ENCODE measurements at regions not wholly inside any gene's neighbourhood (a gene's known extent, or its start where the extent isn't known, plus 50 kb on each side); places are given as distances from the start of the nearest gene placed in this dataset.

DNA sequence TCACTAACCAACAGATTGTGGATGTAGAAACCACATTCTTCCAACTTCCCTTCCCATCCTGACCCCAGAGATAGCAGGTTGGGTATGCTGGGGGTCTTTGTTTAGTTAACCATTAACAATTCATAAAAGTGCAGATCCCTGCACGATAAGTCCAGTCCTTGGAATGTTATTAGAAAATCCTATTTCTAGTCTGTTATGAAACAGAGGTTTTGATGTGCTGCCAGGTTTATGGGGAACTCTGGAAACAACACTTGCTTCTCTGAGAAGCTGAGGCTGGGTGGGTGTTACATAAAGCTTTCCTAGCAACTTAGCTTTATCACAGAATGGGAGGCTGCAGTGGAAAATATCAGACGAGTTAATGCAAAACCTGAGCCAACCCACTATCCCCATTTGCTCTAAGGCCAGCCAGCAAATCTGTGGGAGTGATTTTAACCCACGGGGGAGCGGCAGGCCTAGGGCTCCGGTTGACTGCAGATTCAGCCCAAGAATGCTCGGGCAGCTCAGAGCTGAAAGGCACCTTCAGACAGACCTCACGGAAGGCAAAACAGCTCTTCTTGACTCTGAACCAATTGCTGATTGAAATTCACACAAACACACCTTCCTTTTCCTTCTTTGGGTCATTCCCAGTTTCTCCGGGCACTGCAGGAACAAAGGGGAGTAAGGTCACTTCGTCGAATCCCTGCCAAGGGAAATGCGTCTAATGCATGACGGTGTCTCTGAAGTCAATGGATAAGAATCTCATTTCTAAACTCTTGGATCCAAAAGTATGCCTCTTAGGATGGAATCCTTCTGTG is 111.7 kb upstream of the IRF2BP2 start (continued):
- 0 out of 2 replicates have a peak, but pooled peaks have one; percentile 14 for TF ChIP-seq ZNF165 (CRISPR knock-in tag; IDR thresholded peaks at IDR 0.05; ENCODE audit: borderline replicate concordance)
- peak; percentile 8; the same call in 1 of the 2 replicates for TF ChIP-seq ESRRB (CRISPR knock-in tag; IDR thresholded peaks at IDR 0.05; ENCODE audit: borderline replicate concordance)
- no peak for TF ChIP-seq GABPB1 (CRISPR knock-in tag; IDR thresholded peaks at IDR 0.05)
- no peak for TF ChIP-seq POLR2H (tag; IDR thresholded peaks at IDR 0.05; ENCODE audit: low read depth)
- peak in 1 of 2 experiments; percentile 62; a peak in 1 of 4 replicates for TF ChIP-seq KDM1A (IDR thresholded peaks at IDR 0.05)

DNA sequence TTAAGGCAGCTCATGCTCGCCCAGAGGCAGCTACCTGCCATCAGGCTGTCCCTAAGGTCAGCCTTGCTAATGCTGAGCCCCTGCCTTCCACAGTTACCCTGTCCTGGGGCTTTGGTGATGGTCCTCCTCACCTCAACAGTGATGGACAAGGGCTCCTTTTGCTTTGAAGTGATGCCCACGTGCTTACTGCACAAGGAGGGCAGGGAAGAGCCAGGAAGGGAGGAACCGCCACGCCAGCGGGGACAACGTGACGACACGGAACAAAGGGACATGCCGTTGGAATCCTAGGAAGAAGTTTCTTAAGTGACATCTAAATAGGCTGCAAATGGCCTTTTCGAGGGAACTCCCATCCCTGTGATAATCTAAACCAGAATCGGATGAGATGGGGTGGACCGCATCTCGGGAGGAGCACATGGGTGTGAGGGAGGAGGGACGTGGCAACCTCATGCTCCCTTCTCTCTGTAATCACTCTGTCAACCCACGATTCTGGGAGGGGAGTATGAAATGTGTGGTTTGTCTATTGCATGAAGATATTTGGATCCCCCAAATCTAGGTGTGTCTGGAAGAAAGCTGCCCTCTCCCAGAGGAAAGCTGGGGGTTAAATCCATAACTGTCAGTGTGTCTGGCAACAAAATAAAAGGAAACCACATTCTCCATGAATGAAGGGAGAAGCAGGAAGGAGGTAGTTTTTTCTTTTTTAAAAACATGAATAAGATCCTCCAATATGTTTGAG is 110.9 kb upstream of the IRF2BP2 start:
- H3K79me2 ChIP-seq (ENCODE audit: control insufficient read depth, insufficient read depth, low read length) = no peaks in the 10 kb centered on the region
- in situ Hi-C loops (cut with MboI) (loop anchor here (10.0 kb wide), 1 partner anchor 106 kb away; the partner anchor contains the start of gene IRF2BP2), intact Hi-C loops (cut with micrococcal nuclease) (loop anchor here (5.0 kb wide), 1 partner anchor 236 kb away; no protein-coding TSS in a partner anchor)
- H3K27me3 ChIP-seq (ENCODE audit: control insufficient read depth in 2 of 2, insufficient read depth in 2 of 2, low read length in 2 of 2) = no peaks in the 10 kb centered on the region
- H3K36me3 ChIP-seq (ENCODE audit: control insufficient read depth, insufficient read depth, low read length) = no peaks in the 10 kb centered on the region
- no peak overlapping the region for H3K4me3 ChIP-seq
- 0 out of 2 replicates have a peak overlapping the region, but pooled peaks have one; percentile 87 for H2AFZ ChIP-seq (ENCODE audit: low read depth, low read length)
- CTCF ChIA-PET (ENCODE audit: low intra/inter-chr PET ratio) = no interaction called here
- WGBS (ENCODE audit: insufficient coverage, low coverage, missing lambda C conversion rate) = 71% methylated on average over 15 of the region's 15 CpGs
- POLR2A ChIA-PET = interaction anchor here (0.5 to 1.5 kb wide), 5 partner anchors 13 to 771 kb away, joined by 3 to 5 read pairs (median 4); no protein-coding TSS in a partner anchor
- no peak overlapping the region for H3K4me2 ChIP-seq (ENCODE audit: insufficient read depth, low read length)
- no peaks in the 10 kb centered on the region for H3K9me3 ChIP-seq (replicated peaks; ENCODE audit: control insufficient read depth, insufficient read depth, low read depth, low read length)
- peaks cover under 1% of the 10 kb centered on the region for H3K9me1 ChIP-seq (ENCODE audit: control insufficient read depth, insufficient read depth, low read length)
- no peaks in the 10 kb centered on the region for H4K20me1 ChIP-seq (replicated peaks; ENCODE audit: control insufficient read depth, insufficient read depth, low read length)
- no TSS peak for BruUV-seq (replicated peaks)
- no peak overlapping the region; a peak in 1 of 4 replicates for H3K9ac ChIP-seq (ENCODE audit: insufficient read depth in 1 of 2, low read depth in 2 of 2, low read length in 2 of 2)
- no peak for DNase-seq (ENCODE audit: extremely low read depth in 1 of 4, low spot score in 3 of 4)
- H3K27ac ChIP-seq (ENCODE audit: extremely low read depth, low read depth, low read length) = no peak overlapping the region; the same call in 2 of the 3 replicates
- no peak for FAIRE-seq
- no peak for ATAC-seq
- peaks cover 37 to 64% of the 10 kb centered on the region in 2 experiments for H3K4me1 ChIP-seq (replicated peaks in 1 of 2; ENCODE audit: control insufficient read depth in 2 of 2, insufficient read depth in 2 of 2, low read length in 2 of 2)
- TF ChIP-seq L3MBTL2 (IDR thresholded peaks at IDR 0.05) (0 out of 2 replicates have a peak, but pooled peaks have one; percentile 13), POLR3G (IDR thresholded peaks at IDR 0.05; ENCODE audit: extremely low read depth, insufficient read length, insufficient replicate concordance) (no peak)
- TF ChIP-seq, protein P1, sequence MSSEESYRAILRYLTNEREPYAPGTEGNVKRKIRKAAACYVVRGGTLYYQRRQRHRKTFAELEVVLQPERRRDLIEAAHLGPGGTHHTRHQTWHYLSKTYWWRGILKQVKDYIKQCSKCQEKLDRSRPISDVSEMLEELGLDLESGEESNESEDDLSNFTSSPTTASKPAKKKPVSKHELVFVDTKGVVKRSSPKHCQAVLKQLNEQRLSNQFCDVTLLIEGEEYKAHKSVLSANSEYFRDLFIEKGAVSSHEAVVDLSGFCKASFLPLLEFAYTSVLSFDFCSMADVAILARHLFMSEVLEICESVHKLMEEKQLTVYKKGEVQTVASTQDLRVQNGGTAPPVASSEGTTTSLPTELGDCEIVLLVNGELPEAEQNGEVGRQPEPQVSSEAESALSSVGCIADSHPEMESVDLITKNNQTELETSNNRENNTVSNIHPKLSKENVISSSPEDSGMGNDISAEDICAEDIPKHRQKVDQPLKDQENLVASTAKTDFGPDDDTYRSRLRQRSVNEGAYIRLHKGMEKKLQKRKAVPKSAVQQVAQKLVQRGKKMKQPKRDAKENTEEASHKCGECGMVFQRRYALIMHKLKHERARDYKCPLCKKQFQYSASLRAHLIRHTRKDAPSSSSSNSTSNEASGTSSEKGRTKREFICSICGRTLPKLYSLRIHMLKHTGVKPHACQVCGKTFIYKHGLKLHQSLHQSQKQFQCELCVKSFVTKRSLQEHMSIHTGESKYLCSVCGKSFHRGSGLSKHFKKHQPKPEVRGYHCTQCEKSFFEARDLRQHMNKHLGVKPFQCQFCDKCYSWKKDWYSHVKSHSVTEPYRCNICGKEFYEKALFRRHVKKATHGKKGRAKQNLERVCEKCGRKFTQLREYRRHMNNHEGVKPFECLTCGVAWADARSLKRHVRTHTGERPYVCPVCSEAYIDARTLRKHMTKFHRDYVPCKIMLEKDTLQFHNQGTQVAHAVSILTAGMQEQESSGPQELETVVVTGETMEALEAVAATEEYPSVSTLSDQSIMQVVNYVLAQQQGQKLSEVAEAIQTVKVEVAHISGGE (CRISPR knock-in tag; IDR thresholded peaks at IDR 0.05) = 0 out of 6 replicates have a peak, but pooled peaks of 1 of the 3 experiments have one; percentile 11
- TF ChIP-seq, protein P2, sequence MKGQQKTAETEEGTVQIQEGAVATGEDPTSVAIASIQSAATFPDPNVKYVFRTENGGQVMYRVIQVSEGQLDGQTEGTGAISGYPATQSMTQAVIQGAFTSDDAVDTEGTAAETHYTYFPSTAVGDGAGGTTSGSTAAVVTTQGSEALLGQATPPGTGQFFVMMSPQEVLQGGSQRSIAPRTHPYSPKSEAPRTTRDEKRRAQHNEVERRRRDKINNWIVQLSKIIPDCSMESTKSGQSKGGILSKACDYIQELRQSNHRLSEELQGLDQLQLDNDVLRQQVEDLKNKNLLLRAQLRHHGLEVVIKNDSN (CRISPR knock-in tag; IDR thresholded peaks at IDR 0.05) = no peak

Data from K562 (cell line).